ENCODE measurements at regions not wholly inside any gene's neighbourhood (a gene's known extent, or its start where the extent isn't known, plus 50 kb on each side); places are given as distances from the start of the nearest gene placed in this dataset.

- DNase-seq (ENCODE audit: low read depth): no peak
- H3K4me3 ChIP-seq (ENCODE audit: low read depth, low read length): no peak overlapping the region
- TF ChIP-seq, protein P1, sequence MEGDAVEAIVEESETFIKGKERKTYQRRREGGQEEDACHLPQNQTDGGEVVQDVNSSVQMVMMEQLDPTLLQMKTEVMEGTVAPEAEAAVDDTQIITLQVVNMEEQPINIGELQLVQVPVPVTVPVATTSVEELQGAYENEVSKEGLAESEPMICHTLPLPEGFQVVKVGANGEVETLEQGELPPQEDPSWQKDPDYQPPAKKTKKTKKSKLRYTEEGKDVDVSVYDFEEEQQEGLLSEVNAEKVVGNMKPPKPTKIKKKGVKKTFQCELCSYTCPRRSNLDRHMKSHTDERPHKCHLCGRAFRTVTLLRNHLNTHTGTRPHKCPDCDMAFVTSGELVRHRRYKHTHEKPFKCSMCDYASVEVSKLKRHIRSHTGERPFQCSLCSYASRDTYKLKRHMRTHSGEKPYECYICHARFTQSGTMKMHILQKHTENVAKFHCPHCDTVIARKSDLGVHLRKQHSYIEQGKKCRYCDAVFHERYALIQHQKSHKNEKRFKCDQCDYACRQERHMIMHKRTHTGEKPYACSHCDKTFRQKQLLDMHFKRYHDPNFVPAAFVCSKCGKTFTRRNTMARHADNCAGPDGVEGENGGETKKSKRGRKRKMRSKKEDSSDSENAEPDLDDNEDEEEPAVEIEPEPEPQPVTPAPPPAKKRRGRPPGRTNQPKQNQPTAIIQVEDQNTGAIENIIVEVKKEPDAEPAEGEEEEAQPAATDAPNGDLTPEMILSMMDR (IDR thresholded peaks at IDR 0.05; ENCODE audit: insufficient read depth, low read depth, low read length, missing control alignments): no peak
These were observed 119.5 kb upstream of the KCNG1 start for GRCh38 chr20:51142448-51142847.

GRCh38 chr20:51140671-51141070, 117.8 kb upstream of the KCNG1 start:
- DNase-seq (ENCODE audit: low read depth): no peak
- H3K4me3 ChIP-seq (ENCODE audit: low read depth, low read length): no peak overlapping the region
- TF ChIP-seq, protein P1 (IDR thresholded peaks at IDR 0.05; ENCODE audit: insufficient read depth, low read depth, low read length, missing control alignments): no peak

DNA sequence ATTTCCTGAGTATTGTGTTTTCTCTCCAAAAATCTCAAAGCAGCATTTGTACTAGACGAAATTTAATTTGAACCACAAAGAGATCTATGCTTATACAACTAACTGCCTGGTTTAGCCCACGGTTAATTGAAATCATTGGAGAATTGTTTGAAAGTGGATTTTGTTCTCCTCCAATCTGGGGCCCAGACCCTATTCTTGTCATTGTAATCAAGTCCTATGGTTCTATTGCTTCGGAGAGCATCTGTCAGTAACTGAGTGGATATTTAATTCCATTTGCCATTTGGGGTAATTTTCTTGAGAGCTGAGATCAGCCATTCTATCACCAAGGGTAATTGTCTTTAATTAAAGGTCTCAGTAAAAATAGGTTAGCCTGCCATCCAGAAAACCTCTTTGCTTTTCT, 117.0 kb upstream of the KCNG1 start:
- no peak for DNase-seq (ENCODE audit: low read depth)
- H3K4me3 ChIP-seq (ENCODE audit: low read depth, low read length): no peak overlapping the region
- TF ChIP-seq, protein P1 (IDR thresholded peaks at IDR 0.05; ENCODE audit: insufficient read depth, low read depth, low read length, missing control alignments): no peak

- TF ChIP-seq, protein P1 (IDR thresholded peaks at IDR 0.05; ENCODE audit: insufficient read depth, low read depth, low read length, missing control alignments): no peak
- H3K4me3 ChIP-seq (ENCODE audit: low read depth, low read length): no peak overlapping the region
- DNase-seq (ENCODE audit: low read depth): no peak
These were observed 115.7 kb upstream of the KCNG1 start for GRCh38 chr20:51138576-51138975.

DNA sequence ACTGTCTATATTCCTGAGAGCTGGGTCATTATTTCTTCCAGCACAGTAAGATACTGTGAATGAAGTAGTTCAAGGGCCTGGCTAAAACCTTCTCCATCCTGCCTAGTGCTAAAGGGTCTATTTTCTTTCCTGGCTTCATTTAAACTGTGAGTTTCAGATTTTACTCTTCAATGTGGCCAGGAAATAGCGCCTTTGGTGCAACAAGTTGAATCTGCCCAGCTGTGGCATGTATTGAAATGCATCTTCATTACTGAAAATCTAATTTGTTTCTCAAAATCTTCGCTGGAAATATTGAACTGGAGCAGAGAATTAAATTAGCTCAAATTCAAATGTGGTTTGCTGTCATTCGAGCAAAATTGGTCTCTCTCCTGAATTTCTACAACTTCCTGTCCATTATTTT, 114.6 kb upstream of the KCNG1 start:
- H3K4me3 ChIP-seq (ENCODE audit: low read depth, low read length): no peak overlapping the region
- no peak for DNase-seq (ENCODE audit: low read depth)
- TF ChIP-seq, protein P1 (IDR thresholded peaks at IDR 0.05; ENCODE audit: insufficient read depth, low read depth, low read length, missing control alignments): no peak

DNA sequence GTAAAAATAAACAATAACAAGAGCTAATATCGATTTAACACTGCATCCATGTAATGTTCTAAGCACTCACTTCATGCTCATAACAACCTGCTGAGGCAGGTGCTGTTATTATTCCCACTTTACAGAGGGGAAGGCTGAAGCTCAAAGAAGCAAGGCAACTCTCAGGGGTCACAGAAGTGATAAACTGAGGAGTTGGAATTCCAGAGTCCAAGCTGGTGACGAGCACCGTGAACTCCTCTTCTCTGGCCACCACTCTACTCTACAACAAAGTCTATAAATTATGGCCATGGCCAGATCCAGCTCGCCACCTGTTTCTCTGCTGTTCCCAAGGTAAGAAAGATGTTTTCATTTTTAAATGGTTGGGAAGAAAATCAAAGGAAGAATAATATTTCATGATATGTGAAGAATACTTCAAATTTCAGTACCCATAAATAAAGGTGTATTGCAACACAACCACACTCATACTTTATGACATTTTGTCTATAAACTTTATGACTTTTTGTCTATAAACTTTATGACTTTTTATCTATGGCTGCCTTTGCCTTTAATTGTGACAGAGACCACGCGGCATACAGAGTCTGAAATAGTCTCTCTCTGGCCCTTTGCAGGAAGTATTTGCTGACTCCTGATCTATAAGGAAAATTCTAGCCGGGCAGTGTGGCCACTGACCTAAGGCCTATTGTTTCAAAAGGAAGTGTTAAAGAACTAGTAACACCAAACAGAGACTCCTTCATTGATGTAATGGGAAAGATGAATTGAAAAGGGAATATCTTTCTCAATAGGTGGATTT, 113.2 kb upstream of the KCNG1 start:
- TF ChIP-seq, protein P1 (IDR thresholded peaks at IDR 0.05; ENCODE audit: insufficient read depth, low read depth, low read length, missing control alignments): no peak
- no peak overlapping the region for H3K4me3 ChIP-seq (ENCODE audit: low read depth, low read length)
- DNase-seq (ENCODE audit: low read depth): no peak

- TF ChIP-seq, protein P1 (IDR thresholded peaks at IDR 0.05; ENCODE audit: insufficient read depth, low read depth, low read length, missing control alignments): no peak
These were observed 111.5 kb upstream of the KCNG1 start for GRCh38 chr20:51134405-51134804.

More at GRCh38 chr20:51134405-51134804, 111.5 kb upstream of the KCNG1 start:
- no peak overlapping the region for H3K4me3 ChIP-seq (ENCODE audit: low read depth, low read length)
- peak; percentile 11 for DNase-seq (ENCODE audit: low read depth)

Data from GM12865 (cell line).